ENCODE measurements at regions not wholly inside any gene's neighbourhood (a gene's known extent, or its start where the extent isn't known, plus 50 kb on each side); places are given as distances from the start of the nearest gene placed in this dataset.
"Not testable (repeated sequence)": the region's sequence is repeated elsewhere in the genome, so short reads cannot be mapped to it uniquely, and the experiment has no call there.

GRCh38 chr19:28614634-28615545 lies 598.1 kb downstream of the UQCRFS1 start:
- DNase-seq, result no peak

- DNase-seq, result no peak
Measured at GRCh38 chr19:28612275-28612769, 600.6 kb downstream of the UQCRFS1 start.

- not testable (repeated sequence) for DNase-seq
Measured at GRCh38 chr19:28611227-28611914, 601.6 kb downstream of the UQCRFS1 start.

GRCh38 chr19:28610731-28611130 lies 602.2 kb downstream of the UQCRFS1 start:
- no peak for DNase-seq

- no peak for DNase-seq
Measured at GRCh38 chr19:28609944-28610343, 603.0 kb downstream of the UQCRFS1 start.

GRCh38 chr19:28609091-28609755 lies 603.7 kb downstream of the UQCRFS1 start:
- no peak for DNase-seq

- no peak for DNase-seq
Measured at GRCh38 chr19:28608292-28608691, 604.7 kb downstream of the UQCRFS1 start.

GRCh38 chr19:28607066-28607583 lies 605.8 kb downstream of the UQCRFS1 start:
- DNase-seq, result no peak

- no peak for DNase-seq
Measured at GRCh38 chr19:28606269-28607032, 606.5 kb downstream of the UQCRFS1 start.

- DNase-seq, result no peak
Measured at GRCh38 chr19:28605501-28606268, 607.3 kb downstream of the UQCRFS1 start.

GRCh38 chr19:28603453-28603852 lies 609.5 kb downstream of the UQCRFS1 start:
- DNase-seq, result no peak

- DNase-seq, result no peak
Measured at GRCh38 chr19:28602675-28603298, 610.2 kb downstream of the UQCRFS1 start.

GRCh38 chr19:28601723-28602440 lies 611.1 kb downstream of the UQCRFS1 start:
- DNase-seq, result no peak

- no peak for DNase-seq
Measured at GRCh38 chr19:28598861-28599260, 614.1 kb downstream of the UQCRFS1 start.

- DNase-seq, result no peak
Measured at GRCh38 chr19:28596561-28597071, 616.3 kb downstream of the UQCRFS1 start.

- DNase-seq, result no peak
Measured at GRCh38 chr19:28595722-28596480, 617.0 kb downstream of the UQCRFS1 start.

- no peak for DNase-seq
Measured at GRCh38 chr19:28594737-28595136, 618.2 kb downstream of the UQCRFS1 start.

GRCh38 chr19:28589991-28590411 lies 623.0 kb downstream of the UQCRFS1 start:
- not testable (repeated sequence) for DNase-seq

GRCh38 chr19:28586474-28586873 lies 626.5 kb downstream of the UQCRFS1 start:
- no peak for DNase-seq
